ENCODE measurements at regions not wholly inside any gene's neighbourhood (a gene's known extent, or its start where the extent isn't known, plus 50 kb on each side); places are given as distances from the start of the nearest gene placed in this dataset.
"Not testable (repeated sequence)": the region's sequence is repeated elsewhere in the genome, so short reads cannot be mapped to it uniquely, and the experiment has no call there.

DNA sequence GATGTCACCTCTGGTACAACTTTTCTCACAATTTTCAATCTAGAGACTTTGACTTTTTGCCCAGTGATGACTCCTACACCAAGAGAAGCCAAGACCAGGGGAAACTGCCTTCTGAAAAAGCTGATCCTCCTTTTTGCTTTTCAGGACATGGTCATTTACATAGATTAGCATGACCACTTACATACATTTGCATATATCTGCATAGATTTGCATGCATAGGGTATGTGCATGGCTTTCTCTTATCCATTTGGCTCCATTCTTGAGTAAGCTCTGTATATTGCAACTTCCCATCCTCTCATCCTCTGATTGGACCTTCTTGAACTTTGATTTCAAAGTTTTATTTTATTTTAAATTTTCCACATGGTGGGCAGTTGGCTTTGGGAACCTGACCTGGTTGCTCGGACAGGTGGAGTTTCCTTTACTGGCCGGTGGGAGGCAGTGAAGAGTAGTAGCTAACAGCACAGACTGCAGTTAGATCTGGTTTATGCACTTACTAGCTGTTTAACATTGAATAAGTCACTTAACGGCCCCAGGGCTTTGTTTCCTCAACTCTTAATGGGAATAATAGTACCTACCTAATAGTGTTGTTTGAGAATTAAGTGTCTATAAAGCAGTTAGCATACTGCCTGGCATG lies 92.9 kb downstream of the GPR139 start:
- POLR2A ChIA-PET = no interaction called here
- CTCF ChIA-PET = no interaction called here

DNA sequence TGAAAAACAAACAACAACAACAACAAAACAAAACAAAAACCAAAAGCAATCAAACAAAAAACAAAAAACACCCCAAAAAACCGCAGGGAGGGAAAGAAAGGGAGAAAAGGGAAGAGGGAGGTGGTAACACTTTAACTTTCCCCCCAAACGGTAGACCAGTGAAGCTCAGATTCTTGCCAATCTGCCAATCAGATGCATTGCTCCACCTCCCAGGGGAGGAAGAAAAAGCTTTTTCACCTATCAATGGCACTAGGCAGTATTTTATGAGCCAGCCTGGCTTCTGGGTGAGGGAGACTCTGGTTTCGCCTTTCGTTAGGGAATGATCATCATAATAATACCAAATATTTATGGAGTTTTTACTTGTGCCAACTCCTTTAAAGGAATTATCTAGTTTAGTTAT lies 94.1 kb downstream of the GPR139 start:
- ChIA-PET CTCF (no interaction called here), POLR2A (no interaction called here)

DNA sequence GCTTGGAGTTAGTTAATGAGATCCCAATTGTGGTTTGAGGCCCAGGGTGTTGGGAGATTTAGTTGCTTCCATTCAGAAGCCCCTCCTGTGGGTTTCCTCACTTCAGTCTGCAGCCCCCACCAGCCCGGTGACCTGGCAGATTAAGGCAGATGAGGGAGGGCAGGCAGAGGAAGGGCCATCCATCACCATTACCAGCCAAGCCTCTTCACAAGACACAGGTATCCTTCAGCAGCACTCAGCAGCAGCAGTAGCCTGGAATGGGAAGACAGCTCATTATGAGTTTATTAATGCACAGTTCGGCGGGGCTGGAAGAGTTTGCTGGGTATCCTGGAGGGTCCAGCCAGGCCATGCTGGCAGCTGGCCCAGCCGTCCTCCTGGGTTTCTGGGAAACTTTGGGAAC lies 90.0 kb upstream of the GPRC5B start:
- CTCF ChIA-PET = no interaction called here

DNA sequence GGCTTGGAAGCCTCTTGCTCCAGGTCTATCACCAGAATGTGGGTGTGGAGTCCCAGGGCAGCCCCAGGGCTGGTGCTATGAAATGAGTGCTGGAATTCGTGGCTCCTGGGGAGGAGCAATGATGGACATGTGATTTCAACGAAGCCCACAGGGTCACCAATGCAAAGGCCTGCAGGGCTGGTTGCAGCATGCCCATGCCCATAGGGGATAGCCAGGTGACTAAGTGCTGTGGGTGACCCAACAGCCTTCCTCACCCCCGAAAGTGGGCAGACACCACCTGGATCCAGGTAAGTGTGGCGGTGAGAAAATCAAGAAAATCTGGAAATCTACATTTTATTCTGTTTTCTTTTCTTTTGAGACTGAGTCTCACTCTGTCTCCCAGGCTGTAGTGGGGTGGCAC lies 87.5 kb upstream of the GPRC5B start:
- ChIA-PET POLR2A (no interaction called here), CTCF (no interaction called here)

More for the DNA sequence above, 90.0 kb upstream of the GPRC5B start:
- POLR2A ChIA-PET = no interaction called here

DNA sequence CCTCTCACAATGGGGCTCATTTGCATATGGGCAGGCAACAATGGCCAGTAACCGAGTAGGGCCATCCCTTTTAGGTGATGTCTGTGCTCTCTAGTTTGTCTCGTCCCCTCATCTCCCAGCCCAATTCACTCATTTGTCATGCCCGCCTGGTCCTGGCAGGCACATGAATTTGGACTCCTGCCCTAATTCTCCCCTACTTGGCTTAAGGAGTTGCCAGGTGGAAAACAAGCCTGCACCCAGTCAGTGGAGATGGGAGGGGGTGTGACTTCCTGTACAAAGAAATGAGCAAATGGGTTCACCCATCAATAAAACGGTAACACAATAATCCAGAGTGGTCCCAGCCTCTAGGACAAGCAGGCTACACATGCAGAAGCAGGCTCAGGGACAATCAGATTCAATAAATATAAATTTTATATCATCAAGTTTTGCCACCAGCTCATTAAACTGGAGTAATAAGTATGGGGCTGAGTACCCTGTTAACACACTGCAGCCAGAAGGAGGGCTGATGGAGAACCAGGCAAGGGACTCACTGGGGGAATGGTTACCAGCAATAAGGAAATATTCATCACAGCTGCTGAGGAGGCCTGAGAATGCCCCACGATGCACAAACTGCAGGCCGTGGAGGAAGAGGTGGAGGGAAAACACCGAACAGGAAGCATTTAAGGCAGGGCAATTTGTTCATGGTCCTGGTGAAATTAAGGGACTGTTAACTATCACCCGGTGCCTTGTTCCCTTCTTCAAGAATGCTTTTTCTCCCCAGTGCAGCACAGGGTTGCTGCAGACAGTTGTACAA lies 84.4 kb upstream of the GPRC5B start:
- ChIA-PET POLR2A (no interaction called here), CTCF (no interaction called here)

DNA sequence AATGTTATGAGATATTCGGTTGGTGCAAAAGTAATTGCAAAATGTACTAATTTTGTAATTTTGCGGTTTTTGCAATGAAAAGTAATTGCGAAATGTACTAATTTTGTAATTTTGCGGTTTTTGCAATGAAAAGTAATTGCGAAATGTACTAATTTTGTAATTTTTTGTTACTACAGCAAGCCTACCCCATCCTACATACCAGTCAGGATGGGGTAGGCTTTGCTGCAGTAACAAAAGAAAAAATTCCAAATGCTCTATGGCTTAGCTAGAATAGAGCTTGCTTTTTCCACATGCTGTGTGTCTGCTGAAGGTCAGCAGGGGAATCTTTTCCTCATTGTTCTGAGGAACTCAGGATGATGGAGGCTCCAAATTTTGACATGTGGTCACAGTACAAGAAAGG lies 83.3 kb upstream of the GPRC5B start:
- ChIA-PET CTCF (no interaction called here), POLR2A (no interaction called here)

DNA sequence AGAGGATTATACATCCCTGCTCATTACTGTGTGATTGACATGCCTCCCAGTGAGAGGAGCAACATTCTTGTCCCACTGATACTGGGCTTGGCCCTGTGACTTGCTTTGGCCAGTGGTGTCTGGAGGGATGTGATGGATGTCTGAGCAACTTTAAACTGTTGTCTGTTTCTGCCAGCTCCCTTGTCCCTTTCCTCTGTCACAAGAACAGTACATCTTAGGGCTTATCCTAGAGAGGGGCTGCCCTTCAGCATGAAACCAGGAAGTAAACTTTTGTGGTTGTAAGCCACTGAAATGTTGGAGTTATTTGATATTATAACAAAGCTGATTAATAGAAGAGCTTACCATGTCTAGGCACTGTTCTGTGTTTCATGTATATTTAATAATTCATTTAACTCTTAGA lies 82.9 kb upstream of the GPRC5B start:
- ChIA-PET POLR2A (no interaction called here), CTCF (no interaction called here)

DNA sequence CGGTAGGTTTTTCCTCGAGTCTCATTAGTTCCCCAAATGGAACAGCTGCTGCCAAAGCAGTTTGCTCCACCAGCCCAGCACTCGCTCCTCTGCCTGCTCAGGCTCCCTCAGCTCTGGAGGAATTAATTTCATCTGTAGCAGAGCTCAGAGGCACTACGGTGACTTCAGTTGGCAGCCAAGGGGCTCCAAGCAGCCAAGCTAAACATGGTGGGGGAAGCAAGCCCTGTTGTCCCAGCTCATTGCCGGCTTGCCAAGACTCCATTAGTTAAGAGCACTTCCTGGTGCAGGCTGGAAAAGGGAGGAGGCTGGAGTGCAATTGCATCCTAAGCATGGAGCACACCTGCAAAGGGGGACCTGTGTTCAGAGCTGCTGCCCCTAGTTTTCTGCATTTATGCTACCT lies 78.7 kb upstream of the GPRC5B start:
- ChIA-PET CTCF (no interaction called here), POLR2A (no interaction called here)

DNA sequence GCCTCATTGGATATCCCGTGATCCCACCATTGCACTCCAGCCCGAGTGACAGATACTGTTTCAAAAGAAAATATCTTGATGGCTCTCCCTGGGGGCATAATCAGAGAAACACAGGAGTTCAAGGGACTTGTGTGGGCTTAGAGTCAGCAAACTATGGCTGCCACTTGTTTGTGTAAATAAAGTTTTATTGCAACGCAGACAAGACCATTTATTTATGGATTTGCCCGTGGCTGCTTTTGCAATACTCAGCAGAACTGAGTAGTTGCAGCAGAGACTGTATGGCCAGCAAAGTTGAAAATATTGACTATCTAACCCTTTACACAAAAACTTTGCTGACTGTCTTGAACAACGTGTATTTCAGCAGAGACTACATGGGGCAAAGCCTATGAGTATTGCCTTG lies 75.5 kb upstream of the GPRC5B start:
- ChIA-PET CTCF (no interaction called here), POLR2A (no interaction called here)

DNA sequence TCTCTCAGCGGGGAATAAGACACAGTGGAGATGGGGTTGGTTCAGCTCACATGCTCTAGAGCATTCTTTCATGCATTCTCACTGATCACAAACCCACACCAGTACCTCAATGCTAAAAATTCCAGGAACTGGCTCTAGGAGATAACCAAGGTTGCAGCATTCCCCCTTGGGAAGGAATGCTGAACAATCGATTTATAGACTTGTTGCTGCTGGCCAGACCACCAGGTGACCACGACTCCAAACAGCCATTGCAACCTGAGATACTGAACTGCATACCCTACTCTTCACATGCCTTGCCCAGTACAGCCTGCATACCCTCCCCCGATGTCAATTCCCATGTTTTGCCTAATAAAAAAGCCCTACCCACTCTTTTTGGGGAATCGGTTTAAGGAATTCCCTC lies 75.1 kb upstream of the GPRC5B start:
- ChIA-PET POLR2A (no interaction called here), CTCF (no interaction called here)

DNA sequence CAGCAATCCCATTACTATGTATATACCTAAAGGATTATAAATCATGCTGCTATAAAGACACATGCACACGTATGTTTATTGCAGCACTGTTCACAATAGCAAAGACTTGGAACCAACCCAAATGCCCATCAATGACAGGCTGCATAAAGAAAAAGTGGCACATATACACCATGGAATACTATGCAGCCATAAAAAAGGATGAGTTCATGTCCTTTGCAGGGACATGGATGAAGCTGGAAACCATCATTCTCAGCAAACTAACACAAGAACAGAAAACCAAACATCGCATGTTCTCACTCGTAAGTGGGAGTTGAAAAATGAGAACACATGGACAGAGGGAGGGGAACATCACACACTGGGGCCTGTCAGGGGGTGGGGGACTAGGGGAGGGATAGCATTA lies 71.2 kb upstream of the GPRC5B start:
- POLR2A ChIA-PET, CTCF ChIA-PET: not testable (repeated sequence)

DNA sequence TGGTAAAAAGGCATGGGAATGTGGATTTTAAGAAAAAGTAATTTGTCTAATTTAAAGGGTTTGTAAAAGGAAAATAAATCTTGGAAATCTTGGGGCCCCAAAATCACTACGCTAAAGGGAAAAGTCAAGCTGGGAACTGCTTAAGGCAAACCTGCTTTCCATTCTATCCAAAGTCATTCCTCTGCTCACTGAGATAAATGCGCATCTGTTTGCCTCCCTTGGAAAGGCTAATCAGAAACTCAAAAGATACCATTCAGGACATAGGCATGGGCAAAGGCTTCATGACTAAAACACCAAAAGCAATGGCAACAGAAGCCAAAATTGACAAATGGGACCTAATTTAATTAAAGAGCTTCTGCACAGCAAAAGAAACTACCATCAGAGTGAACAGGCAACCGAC lies 70.4 kb upstream of the GPRC5B start:
- CTCF ChIA-PET = interaction anchor here (0.7 kb wide), 1 partner anchor 611 kb away, joined by 3 read pairs; no protein-coding TSS in a partner anchor
- POLR2A ChIA-PET = not testable (repeated sequence)

DNA sequence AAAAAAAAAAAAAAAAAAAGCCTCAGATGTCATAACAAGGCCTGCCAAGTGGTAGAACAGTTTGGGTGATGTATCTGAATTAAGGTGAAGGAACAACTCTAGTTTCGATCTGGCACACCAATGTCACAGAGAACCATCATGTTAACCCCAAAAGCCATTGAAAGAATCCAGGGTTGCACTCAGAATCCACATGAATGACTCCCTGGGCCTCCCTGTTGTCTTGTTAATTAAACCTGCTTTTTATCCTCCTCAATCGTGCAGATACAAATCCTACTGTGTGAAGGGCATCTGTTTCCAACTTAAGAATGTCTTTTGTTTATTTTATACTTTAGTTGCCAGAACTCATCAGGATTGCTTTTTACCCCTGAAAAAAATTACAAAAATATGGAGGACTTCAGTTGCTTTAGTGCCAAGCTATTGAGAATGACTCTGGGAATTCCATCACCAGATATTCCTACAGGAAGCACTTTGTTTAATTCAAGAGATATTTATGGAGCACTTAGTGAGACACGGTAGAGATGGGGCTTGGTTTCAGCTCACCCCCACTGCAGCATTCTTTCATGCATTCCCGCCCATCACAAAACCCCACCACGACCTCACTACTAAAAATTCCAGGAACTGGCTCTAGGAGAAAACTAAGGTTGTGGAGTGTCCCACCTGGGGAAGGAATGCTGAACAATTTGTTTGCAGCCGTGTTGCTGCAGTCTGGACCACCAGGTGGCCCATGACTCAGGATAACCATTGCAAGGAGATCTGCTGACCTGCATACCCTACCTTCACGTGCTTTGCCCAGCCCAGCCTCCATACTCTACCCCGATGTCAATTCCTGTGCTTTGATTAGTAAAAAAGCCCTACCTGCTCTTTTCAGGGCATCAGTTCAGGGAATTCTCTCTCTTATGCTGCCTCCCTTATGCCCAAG lies 63.8 kb upstream of the GPRC5B start:
- CTCF ChIA-PET = no interaction called here
- POLR2A ChIA-PET = no interaction called here

DNA sequence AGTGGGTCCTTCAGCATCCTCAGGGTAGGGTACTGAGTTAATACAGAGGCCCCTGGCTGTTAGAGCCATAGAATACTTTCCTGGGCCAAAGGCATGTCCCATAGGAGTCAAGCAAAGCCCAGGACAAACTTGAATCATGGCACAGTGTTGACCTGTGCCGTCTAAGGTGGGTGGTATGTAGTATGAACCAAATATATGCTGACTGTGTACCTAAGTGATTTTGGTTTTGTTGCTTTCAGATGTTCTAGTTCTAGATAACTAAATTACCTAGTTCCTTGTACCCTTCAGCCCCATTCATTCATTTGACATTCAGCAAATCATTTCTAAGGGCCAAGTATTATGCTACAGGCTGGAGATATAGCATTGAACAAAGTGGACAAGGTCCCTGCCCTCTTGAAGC lies 61.3 kb upstream of the GPRC5B start:
- CTCF ChIA-PET = interaction anchor here (0.7 kb wide), 1 partner anchor 438 kb away, joined by 3 read pairs; no protein-coding TSS in a partner anchor
- POLR2A ChIA-PET = no interaction called here

DNA sequence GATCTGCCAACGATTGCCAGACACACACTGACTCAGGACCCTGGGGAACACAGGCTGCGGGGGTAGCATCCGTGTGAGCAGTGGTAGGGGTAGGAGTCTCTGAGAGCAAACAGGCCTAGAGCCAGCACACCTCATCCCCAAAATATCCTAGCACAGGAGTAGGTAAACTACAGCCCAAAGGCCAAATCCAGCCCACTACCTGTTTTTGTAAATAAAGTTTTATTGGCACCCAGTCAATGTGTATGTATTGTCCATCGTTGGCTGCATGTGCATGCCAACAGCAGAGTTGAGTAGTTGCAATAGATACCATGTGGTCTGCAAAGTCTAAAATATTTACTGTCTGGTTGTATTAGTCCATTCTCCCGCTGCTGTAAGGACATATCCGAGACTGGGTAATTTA lies 55.5 kb upstream of the GPRC5B start:
- CTCF ChIA-PET = no interaction called here
- POLR2A ChIA-PET = no interaction called here

DNA sequence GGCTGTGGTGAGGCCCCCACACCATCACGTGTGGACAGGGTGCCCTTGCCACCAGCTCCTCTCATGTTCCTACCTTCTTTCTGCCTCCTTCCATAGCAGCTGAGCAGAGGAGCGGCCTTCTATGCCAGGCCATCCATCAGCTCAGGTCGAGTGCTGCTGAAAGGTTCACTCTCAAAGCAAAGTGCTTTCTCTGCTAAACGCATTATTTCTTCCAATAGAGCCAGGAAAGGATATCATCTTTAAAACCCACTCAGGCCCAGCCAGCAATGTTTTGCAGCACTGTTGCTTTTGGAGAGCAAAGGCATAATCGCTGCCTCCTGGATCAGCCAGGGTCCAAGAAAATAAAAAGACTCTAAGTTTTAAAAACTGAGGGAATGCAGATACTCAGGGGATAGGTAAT lies 54.9 kb upstream of the GPRC5B start:
- POLR2A ChIA-PET = no interaction called here
- CTCF ChIA-PET = no interaction called here

DNA sequence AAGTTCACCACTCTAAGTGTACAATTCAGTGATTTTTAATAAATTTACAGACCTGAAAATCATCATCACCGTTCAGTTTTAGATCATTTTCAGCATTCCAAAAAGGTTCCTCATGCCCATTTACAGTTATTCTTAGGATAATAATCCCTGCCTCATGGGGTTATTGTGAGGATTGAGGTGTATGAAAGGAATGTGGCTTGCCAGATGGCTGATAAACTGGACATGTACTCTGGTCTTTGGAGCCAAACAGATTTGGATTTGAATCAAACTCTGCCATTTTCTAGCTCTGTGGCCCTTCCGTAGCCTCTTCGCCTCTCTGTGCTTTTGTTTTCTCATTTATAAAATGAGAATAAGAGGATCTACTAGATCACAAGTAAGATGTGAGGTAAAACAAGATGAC lies 53.9 kb upstream of the GPRC5B start:
- CTCF ChIA-PET = no interaction called here
- POLR2A ChIA-PET = no interaction called here

DNA sequence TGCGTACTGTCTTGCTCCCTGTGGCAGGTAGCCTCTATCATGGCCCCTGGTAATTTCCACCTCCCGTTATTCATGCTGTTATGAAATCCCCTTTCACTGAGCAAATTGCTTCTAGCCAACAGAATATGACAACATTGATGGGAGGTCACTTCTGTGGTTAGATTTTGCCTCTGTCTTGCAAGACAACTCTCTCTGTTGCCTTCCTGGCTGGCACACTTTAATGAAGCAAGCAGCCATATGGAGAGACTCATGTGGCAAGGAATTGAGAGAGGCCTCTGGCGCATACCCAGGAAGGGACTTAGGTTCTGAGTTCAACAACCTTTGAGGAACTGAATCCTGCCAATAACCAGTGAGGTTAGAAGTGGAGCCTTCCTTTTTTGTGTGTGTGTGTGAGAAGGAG lies 51.8 kb upstream of the GPRC5B start:
- CTCF ChIA-PET = no interaction called here
- POLR2A ChIA-PET = no interaction called here

DNA sequence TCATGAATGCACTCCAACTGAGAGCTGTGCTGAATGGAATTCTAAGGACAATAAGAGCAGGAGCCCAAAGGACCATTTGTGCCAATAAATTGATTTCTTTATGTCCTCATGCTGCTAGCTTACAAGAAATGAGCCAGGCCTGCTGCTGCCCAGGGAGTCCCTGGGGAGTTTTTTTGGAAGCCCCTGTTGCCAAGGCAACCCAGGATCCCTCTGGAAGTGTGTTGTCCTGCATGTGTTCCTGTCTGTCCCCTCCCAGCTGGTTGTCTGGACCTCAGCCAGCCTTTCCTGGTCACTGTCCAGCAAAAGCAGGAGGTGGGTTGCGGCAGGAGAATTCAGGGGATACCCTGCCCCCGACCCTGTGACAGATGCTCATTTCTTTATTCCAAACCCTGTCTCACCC lies 51.0 kb upstream of the GPRC5B start:
- ChIA-PET CTCF (no interaction called here), POLR2A (no interaction called here)
